Left lobe of liver (tissue), 2 donors: ENCODE measurements at regions not wholly inside any gene's neighbourhood (a gene's known extent, or its start where the extent isn't known, plus 50 kb on each side); places are given as distances from the start of the nearest gene placed in this dataset.

Experiments
- ATAC-seq: fragments of 200-7000 bp; cut with Tn5 transposase; one replicate; pipeline ENCODE4 v1.9.1; 2020; ENCODE audit warnings: mild to moderate bottlenecking, moderate library complexity
- DNase-seq: peaks from one replicate; pipeline ENCODE4 v3.0.0-alpha.2; 2020; ENCODE audit warnings: low spot score
- donor health status: DM: no; HTN: no; CAD: no; lungs with moderate emphysema.
- donor health status: DM: no; HTN: yes; CAD: no.

- DNase-seq: no peak
- ATAC-seq: no peak
Observed at GRCh38 chr5:89034588-89034987, 151.6 kb upstream of the MEF2C start.

GRCh38 chr5:89030798-89031197, 147.8 kb upstream of the MEF2C start:
- DNase-seq (no peak), ATAC-seq (no peak)

DNA sequence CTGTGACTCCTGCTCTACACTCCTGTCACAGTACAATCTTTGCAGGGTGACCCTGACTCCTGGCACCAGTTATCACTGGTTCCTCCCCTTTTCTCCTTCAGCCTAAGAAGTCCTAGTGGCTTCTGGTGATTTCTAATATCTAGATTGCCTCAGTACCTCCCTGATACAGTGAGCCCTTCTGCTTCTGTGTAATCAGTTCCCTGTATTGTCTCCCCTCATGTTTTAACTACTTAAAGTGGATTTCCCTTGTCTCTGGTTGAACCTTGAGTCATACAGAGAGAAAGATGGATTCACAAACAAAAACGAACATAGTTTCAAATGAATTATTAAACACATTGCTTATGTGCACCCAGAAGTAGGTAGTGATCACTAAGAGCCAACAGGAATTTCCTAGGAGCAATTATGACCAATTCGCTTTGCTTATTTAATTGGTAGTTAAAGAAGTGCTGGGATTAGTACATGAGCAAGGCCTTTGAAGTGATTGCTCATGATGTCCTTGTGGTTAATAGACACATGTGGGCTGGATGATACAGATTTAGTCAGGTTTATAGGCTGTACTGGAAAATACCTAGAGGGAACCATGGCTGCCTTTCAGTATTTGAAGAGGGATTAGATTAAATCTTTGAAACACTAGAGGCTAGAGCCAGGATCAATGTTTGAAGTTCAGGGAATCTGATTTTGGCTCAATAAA, 145.8 kb upstream of the MEF2C start:
- no peak for DNase-seq
- ATAC-seq: no peak

DNA sequence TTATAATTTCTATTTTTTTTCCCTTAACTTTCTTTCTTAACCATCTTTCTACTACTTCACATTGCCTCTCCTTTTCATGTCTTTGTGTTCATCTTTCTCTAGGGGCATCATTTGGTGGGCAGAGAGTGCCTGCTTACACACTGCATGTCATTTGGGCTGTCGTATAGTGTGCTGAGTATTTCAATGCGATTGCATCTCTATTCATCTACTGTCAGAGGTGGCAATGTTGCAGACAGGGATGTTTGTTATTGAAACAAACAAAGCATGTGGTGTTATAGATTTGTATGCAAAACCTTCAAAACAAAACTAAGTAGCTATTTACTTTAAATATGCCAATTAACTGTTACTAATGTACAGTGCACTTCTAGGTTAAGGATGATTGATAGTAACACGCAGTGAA, 141.1 kb upstream of the MEF2C start:
- ATAC-seq (no peak), DNase-seq (no peak)

- DNase-seq (no peak), ATAC-seq (no peak)
Observed at GRCh38 chr5:89020926-89021610, 138.1 kb upstream of the MEF2C start.

GRCh38 chr5:89016741-89017303, 133.8 kb upstream of the MEF2C start:
- ATAC-seq (no peak), DNase-seq (no peak)

DNA sequence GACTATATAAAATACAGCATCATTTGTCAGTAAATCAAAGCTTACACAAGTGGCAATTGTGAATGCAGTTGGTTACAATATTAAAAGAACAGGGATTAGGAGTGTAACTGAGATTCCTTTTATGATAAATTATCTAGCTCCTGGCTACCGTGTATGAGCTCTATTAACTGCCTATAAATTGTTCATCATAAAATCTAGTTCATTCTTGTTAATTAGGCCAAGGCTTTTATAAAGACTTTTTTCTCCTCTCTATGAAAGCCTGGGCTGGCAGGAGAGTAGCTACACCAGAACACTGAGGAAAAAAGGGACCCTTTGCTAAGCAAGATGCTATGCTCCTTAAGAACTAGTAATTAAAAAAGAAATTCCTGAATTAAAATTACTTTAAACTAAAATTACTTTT, 132.4 kb upstream of the MEF2C start:
- DNase-seq (no peak), ATAC-seq (no peak)

GRCh38 chr5:89011778-89012711, 129.1 kb upstream of the MEF2C start:
- DNase-seq: no peak
- ATAC-seq: no peak

DNA sequence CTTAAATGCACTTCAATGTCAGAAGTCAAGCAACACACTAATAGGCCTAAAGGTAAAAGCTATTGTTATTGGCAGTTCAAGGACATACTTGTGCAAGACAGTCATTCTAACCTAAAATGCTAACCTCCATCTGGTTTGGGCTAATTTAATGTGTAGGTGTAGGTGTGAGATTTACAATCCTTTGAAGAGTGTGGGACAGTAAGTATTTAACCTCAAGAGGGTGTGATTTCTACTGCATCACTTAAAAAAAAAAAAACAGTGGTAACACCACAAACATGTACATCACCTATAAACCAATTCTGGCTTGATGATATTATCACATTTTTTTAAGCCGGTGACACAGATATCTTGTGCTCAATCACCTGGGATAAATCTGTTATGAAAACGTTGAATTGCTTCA, 127.5 kb upstream of the MEF2C start:
- ATAC-seq: no peak
- DNase-seq: no peak

GRCh38 chr5:89008291-89008690, 125.3 kb upstream of the MEF2C start:
- ATAC-seq: no peak
- no peak for DNase-seq

- no peak for ATAC-seq
- DNase-seq: no peak
Observed at GRCh38 chr5:89005990-89006389, 123.0 kb upstream of the MEF2C start.

GRCh38 chr5:89004379-89004778, 121.4 kb upstream of the MEF2C start:
- DNase-seq: no peak
- no peak for ATAC-seq

DNA sequence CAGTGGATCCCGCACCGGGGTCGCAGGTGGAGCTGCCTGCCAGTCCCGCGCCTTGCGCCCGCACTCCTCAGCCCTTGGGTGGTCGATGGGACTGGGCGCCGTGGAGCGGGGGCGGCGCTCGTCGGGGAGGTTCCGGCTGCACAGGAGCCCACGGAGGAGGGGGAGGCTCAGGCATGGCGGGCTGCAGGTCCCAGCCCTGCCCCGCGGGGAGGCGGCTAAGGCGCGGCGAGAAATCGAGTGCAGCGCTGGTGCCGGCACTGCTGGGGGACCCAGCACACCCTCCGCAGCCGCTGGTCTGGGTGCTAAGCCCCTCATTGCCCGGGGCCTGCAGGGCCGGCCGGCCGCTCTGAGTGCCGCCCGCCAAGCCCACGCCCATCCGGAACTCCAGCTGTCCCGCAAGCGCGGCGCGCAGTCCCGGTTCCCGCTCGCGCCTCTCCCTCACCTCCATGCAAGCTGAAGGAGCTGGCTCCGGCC, 120.6 kb upstream of the MEF2C start:
- ATAC-seq (no peak), DNase-seq (no peak)

- DNase-seq (no peak), ATAC-seq (no peak)
Observed at GRCh38 chr5:88999853-89000252, 116.9 kb upstream of the MEF2C start.

DNA sequence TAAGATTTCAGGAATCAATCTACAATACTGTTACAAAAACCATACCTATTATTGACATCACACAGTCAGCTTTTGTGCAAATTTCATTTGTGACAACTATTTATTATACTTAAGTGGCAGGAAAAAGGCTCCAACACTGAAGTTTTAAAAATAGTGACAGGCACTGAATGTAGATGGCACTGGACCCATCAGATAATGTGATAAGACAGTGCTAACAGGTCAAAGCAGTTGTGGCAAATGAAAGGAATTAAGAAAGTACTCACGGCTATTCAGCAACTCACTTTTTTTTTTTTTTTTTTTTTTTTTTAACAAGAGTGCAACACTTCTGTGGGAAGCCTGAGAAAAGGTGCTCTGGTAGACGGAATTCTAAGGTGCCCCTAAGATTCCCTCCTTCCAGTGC, 115.0 kb upstream of the MEF2C start:
- DNase-seq (no peak), ATAC-seq (no peak)

- ATAC-seq: no peak
- no peak for DNase-seq
Observed at GRCh38 chr5:88984040-88984439, 101.1 kb upstream of the MEF2C start.

DNA sequence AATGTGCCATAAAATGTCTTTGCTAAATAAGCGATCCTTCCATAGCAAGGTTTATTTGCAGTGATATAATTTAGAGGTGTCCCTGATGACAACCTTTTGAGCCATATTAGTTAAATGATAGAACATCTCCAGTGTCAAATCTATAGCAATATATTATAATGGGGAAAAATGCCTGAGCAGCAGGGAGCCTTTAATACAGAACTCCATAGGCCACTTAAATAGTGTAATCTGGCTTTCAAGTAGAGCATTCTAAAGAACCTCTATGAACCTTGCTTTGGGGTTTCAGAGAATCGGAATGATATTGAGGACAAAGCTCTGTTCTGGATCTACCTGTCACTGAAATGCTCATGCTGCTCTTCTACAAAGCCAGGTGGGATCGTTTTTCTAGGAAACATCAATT, 96.7 kb upstream of the MEF2C start:
- DNase-seq (no peak), ATAC-seq (no peak)

DNA sequence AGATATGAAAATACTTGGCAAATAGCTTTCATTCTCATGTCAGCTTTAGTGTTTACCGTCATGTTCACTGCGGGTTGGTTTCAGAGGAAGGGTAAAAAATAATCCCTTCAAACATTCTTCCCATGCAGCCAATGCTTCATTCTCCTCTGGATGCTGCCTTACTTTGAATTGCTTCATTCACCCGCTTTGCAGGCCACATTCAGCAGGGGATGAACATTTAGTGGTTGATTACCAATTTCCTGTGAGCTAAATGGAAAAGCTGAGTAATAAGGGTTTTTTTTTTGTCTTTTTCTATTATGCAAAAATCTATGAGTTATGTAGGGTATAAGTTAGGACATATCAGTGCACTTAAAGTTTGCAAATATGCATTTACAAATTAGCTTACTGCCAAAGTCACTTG, 96.3 kb upstream of the MEF2C start:
- DNase-seq (no peak), ATAC-seq (no peak)

- no peak for DNase-seq
- no peak for ATAC-seq
Observed at GRCh38 chr5:88976914-88977313, 93.9 kb upstream of the MEF2C start.

GRCh38 chr5:88967633-88968585, 84.9 kb upstream of the MEF2C start:
- ATAC-seq (no peak), DNase-seq (no peak)
